ENCODE measurements at regions not wholly inside any gene's neighbourhood (a gene's known extent, or its start where the extent isn't known, plus 50 kb on each side); places are given as distances from the start of the nearest gene placed in this dataset.

DNA sequence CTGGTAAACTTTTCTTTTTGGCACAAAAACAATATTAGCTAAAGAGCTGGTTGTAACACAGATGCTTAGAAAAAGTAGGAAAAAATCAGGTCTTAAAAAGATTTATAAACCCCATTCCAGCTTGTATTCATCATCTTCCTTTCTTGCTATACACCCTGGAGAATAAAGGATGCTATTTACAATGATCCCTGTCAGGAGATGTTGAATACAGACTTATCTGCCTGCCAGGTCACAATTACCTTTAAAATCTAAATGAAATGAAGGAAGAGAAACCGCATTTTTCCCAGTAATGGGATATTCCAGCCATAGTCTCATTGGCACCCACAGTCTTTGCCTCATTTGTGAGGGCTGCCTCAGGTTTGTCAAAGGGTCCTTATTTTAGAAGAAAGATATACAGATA lies 394.1 kb upstream of the WWC1 start:
- Mint-ChIP-seq H3K36me3 (no peaks in the 10 kb centered on the region), H3K4me3 (no peak overlapping the region), H3K9me3 (peaks cover 0 to 5% of the 10 kb centered on the region in 2 donors), H3K27ac (no peak overlapping the region), H3K27me3 (no peaks in the 10 kb centered on the region), H3K4me1 (no peaks in the 10 kb centered on the region)
- ATAC-seq (replicated peaks) (no peak), DNase-seq (no peak)

DNA sequence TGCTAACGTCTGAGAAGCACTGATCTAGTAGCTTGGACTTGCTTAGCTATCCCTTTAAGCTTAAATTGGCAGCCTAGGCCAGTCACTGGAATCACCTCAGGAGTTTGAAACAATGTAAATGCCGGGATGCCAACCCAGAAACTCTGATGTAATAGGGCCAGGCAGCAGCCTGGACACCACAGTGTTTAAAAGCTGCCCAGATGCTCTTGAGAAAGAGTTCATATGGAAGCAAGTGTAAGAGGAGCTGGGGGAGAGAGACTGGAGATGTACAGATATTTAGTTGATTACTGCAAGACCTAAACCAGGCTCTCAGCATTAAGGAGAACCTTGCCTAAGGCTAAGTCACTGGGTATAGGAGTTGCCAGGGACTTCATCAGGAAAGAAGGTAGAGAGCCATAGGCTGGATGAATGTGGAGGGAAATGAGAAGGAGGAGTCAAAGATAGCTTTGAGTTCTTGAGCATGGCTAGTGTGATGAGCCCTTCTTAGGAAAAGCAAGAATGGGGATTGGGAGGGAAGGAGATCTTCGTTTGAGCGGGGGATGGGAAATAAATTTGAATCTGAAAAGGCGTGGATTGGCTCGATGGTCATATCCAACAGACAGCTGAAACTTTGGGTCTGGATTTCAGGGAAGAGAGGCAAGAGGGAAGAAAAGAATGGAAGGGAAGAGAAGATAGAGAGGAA lies 392.9 kb upstream of the WWC1 start:
- Mint-ChIP-seq H3K4me1 (no peaks in the 10 kb centered on the region), H3K9me3 (peaks cover 0 to 5% of the 10 kb centered on the region in 2 donors), H3K4me3 (no peak overlapping the region), H3K36me3 (no peaks in the 10 kb centered on the region), H3K27me3 (no peaks in the 10 kb centered on the region), H3K27ac (no peak overlapping the region)
- ATAC-seq (replicated peaks) (no peak), DNase-seq (no peak)

GRCh38 chr5:167899490-167900070 lies 391.9 kb upstream of the WWC1 start:
- Mint-ChIP-seq H3K27ac (no peak overlapping the region), H3K4me3 (no peak overlapping the region), H3K36me3 (no peaks in the 10 kb centered on the region), H3K4me1 (no peaks in the 10 kb centered on the region), H3K9me3 (peaks cover 0 to 5% of the 10 kb centered on the region in 2 donors), H3K27me3 (no peaks in the 10 kb centered on the region)
- DNase-seq (no peak), ATAC-seq (replicated peaks) (no peak)

- Mint-ChIP-seq H3K9me3 (peaks cover 0 to 5% of the 10 kb centered on the region in 2 donors), H3K4me1 (no peaks in the 10 kb centered on the region), H3K36me3 (no peaks in the 10 kb centered on the region)
Measured at GRCh38 chr5:167900340-167900935, 391.0 kb upstream of the WWC1 start.

GRCh38 chr5:167902298-167902697 lies 389.1 kb upstream of the WWC1 start:
- Mint-ChIP-seq H3K4me1 (no peaks in the 10 kb centered on the region), H3K27me3 (no peaks in the 10 kb centered on the region), H3K27ac (no peak overlapping the region), H3K9me3 (peaks cover 0 to 3% of the 10 kb centered on the region in 2 donors), H3K4me3 (no peak overlapping the region), H3K36me3 (no peaks in the 10 kb centered on the region)
- DNase-seq (no peak), ATAC-seq (replicated peaks) (no peak)

More at GRCh38 chr5:167900340-167900935, 391.0 kb upstream of the WWC1 start:
- H3K4me3 Mint-ChIP-seq: no peak overlapping the region
- no peak overlapping the region for H3K27ac Mint-ChIP-seq
- H3K27me3 Mint-ChIP-seq: no peaks in the 10 kb centered on the region
- DNase-seq (no peak), ATAC-seq (replicated peaks) (no peak)

GRCh38 chr5:167903243-167903642 lies 388.2 kb upstream of the WWC1 start:
- H3K27ac Mint-ChIP-seq: no peak overlapping the region
- H3K9me3 Mint-ChIP-seq: peaks cover 0 to 3% of the 10 kb centered on the region in 2 donors
- H3K36me3 Mint-ChIP-seq: no peaks in the 10 kb centered on the region
- H3K4me3 Mint-ChIP-seq: no peak overlapping the region
- H3K27me3 Mint-ChIP-seq: no peaks in the 10 kb centered on the region
- no peak for DNase-seq
- ATAC-seq (replicated peaks): no peak
- H3K4me1 Mint-ChIP-seq: no peaks in the 10 kb centered on the region

DNA sequence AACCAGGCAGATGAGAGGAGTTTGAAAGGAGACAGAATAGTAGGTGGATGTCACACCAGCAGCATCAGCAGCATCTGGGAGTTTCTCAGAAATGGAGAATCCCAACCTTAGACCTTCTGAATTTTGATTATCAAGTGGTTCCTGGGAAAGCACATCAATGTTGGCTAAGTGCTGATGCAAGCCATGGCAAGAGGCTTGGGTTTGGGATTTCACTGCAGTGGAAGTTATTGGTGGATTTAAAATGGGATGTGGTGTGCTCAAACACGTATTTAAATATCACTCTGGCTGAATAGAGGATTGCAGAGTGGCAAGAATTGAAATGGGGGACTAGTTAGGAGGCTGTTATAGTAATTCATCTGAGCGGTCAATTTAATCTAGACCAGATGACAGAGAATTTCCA lies 387.8 kb upstream of the WWC1 start:
- no peak overlapping the region for H3K4me3 Mint-ChIP-seq
- no peaks in the 10 kb centered on the region for H3K36me3 Mint-ChIP-seq
- H3K4me1 Mint-ChIP-seq: no peaks in the 10 kb centered on the region
- no peaks in the 10 kb centered on the region for H3K27me3 Mint-ChIP-seq
- DNase-seq (no peak), ATAC-seq (replicated peaks) (no peak)
- H3K9me3 Mint-ChIP-seq: peaks cover 0 to 1% of the 10 kb centered on the region in 2 donors
- H3K27ac Mint-ChIP-seq: no peak overlapping the region

DNA sequence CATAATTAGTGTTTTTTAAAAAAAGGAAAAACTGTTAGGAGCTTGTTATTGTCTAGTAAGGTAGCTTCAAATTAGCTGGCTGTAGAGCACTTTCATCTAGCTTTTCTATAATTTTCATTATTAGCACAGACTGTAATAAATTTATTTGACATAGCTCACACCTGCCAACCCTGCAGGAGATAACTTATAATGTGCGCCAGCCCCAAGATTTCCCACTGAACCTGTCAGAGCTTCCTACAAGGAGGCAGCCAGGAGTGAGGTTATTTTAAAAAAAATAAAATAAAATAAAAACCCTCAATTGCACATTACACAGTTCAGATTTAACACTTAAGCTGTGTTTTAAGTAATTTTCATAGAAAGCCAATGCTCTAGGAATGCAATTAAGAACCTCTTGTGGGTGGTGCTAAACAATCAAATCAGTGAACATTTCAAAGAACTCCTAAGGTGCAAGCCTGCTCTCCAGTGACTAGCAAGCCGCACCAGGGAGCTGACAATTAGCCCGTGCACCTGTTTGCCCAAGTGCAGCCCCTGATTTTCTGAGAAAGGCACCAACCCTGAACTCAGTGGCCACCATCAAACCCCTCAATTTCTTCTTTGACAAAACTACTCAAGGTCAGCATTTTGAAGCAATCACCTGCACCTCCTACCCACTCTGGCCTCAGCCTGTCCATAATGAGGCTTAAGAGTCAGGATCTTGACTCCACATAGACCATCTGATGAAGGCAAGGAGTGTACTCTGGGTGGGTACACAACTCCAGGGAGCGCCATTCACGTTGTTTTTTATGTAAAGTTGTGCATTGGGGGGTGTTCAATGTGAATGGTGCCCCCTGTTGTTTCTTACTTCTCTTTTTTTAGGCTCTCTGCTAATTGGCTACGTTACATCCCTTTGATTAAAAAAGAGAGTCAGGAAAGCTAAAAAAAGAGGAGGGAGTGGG lies 385.3 kb upstream of the WWC1 start:
- no peaks in the 10 kb centered on the region for H3K4me1 Mint-ChIP-seq
- DNase-seq (no peak), ATAC-seq (replicated peaks) (no peak)
- no peaks in the 10 kb centered on the region for H3K9me3 Mint-ChIP-seq
- no peaks in the 10 kb centered on the region for H3K36me3 Mint-ChIP-seq
- H3K27ac Mint-ChIP-seq: no peak overlapping the region
- H3K4me3 Mint-ChIP-seq: no peak overlapping the region
- no peaks in the 10 kb centered on the region for H3K27me3 Mint-ChIP-seq

DNA sequence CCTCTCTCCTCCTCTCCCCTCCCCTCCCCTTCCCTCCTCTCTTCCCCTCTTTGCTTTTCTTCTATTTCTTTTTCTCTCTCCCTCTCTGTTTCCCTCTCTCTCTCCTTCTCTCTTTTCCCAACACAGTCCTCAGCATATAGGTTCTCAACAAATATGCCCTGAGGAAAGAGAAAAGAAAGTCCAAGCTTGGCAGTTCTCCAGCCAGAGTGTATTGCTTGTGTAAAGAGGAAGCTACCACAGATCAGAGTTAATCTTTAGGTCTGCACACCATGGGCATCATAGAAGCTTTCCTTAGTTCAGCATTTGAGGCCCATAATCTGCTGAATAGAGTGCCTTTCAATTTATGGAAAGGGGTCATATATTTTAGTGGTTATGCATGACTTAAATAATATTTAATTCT lies 382.8 kb upstream of the WWC1 start:
- ATAC-seq (replicated peaks) (no peak), DNase-seq (no peak)
- H3K4me1 Mint-ChIP-seq: no peaks in the 10 kb centered on the region
- no peak overlapping the region for H3K27ac Mint-ChIP-seq
- H3K27me3 Mint-ChIP-seq: no peaks in the 10 kb centered on the region
- H3K4me3 Mint-ChIP-seq: no peak overlapping the region
- H3K36me3 Mint-ChIP-seq: no peaks in the 10 kb centered on the region
- H3K9me3 Mint-ChIP-seq: no peaks in the 10 kb centered on the region

DNA sequence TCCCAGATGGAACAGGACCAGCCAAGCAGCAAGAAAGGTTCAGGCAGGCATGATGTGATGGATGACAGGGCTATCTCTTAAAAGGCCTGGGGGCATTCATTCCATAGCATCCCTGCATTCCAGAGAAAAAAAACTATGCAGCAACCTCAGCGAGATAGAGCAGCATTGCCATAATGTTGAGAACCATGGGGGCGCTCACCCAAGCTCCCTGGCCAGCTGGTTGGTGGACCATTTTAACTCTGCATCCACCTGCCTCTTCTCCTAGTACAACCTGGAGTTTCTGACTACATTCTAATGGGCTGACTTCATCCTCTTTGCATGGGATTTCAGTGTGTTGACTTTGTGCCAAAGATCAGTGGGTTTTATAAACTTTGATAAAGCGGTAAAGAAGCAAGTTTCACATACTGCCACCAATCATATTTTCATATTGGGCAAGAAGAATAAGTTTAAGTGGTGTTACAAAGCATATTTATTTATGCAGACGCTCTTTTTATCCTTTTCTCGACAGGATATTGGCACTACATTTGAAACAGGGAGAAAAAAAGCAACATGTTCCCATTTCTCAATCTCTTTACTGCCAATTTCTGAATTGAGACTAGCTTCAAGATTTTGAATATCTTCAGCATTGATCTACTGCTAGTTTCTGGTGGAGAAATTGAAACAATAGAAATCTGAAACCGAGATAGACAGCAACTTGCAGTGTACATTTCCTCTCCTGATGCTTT lies 378.3 kb upstream of the WWC1 start:
- H3K27me3 Mint-ChIP-seq: no peaks in the 10 kb centered on the region
- H3K27ac Mint-ChIP-seq: no peak overlapping the region
- H3K36me3 Mint-ChIP-seq: no peaks in the 10 kb centered on the region
- ATAC-seq (replicated peaks) (no peak), DNase-seq (no peak)
- H3K4me1 Mint-ChIP-seq: no peaks in the 10 kb centered on the region
- H3K9me3 Mint-ChIP-seq: peaks cover 3 to 5% of the 10 kb centered on the region in 2 donors
- no peak overlapping the region for H3K4me3 Mint-ChIP-seq

GRCh38 chr5:167915237-167915636 lies 376.2 kb upstream of the WWC1 start:
- Mint-ChIP-seq H3K4me1 (no peaks in the 10 kb centered on the region), H3K27me3 (peaks cover 0 to 3% of the 10 kb centered on the region in 2 donors), H3K36me3 (no peaks in the 10 kb centered on the region), H3K4me3 (no peak overlapping the region), H3K9me3 (peaks cover 3 to 13% of the 10 kb centered on the region in 2 donors), H3K27ac (no peak overlapping the region)
- ATAC-seq (replicated peaks) (no peak), DNase-seq (no peak)

DNA sequence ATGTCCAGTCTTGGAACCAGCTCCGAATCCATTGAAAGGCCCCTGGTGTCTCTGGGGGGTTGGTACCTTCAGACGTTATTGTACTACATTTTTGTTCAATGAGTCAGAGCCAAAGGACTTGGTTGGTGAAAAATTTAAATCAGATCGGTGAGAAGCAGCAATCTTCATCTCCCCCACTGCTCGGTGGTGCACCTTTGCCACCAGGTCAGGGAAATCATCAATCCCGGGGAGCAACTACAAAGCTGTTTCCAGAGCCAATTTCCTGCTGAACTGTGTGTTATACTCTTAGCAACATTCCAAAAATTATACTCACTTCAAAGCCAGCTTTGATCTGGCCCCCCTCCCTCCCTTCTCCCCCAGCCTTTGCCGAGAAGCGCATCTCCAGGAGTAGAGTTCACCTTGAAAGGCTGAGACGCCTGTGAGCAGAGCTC lies 375.2 kb upstream of the WWC1 start:
- no peak overlapping the region for H3K27ac Mint-ChIP-seq
- H3K4me1 Mint-ChIP-seq: no peaks in the 10 kb centered on the region
- DNase-seq (no peak), ATAC-seq (replicated peaks) (no peak)
- H3K4me3 Mint-ChIP-seq: no peak overlapping the region
- peaks cover 3 to 13% of the 10 kb centered on the region in 2 donors for H3K9me3 Mint-ChIP-seq
- H3K36me3 Mint-ChIP-seq: no peaks in the 10 kb centered on the region
- peaks cover 0 to 3% of the 10 kb centered on the region in 2 donors for H3K27me3 Mint-ChIP-seq

DNA sequence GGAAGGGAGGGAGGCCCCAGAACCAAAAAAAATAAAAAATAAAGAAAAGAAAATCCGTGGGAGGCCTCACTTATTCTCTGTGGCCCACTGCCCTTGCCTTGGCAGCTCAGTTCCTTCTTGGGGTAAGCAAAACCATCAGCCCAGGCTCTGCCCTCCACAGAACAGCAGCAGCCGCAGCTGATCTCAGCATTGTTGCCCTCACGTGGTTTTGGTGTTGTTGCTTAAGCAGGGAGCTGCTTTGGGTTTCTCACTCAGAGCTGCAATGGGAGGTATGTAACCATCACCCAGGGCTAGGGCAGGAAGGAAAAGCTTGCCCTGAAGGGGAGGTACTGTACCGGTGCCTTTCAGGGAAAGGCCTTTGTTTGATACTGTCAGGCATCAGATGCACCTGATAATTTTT lies 374.7 kb upstream of the WWC1 start:
- Mint-ChIP-seq H3K27ac (no peak overlapping the region), H3K4me3 (no peak overlapping the region), H3K4me1 (no peaks in the 10 kb centered on the region), H3K27me3 (peaks cover 0 to 3% of the 10 kb centered on the region in 2 donors), H3K9me3 (peaks cover 5 to 16% of the 10 kb centered on the region in 2 donors), H3K36me3 (no peaks in the 10 kb centered on the region)
- no peak for DNase-seq
- ATAC-seq (replicated peaks): no peak

Data from stimulated activated naive B cell treated with anti-CD40 and anti-IgM and Interleukin-4, amounts not matched to agents 10 μg/mL and 1 μg/mL and 100 μg/mL, for 72 hours (primary cell).